Fibroblast of lung (primary cell): ENCODE measurements at regions not wholly inside any gene's neighbourhood (a gene's known extent, or its start where the extent isn't known, plus 50 kb on each side); places are given as distances from the start of the nearest gene placed in this dataset.

Experiments
- CTCF ChIP-seq, 2 donors: IDR thresholded peaks in 1 of 2; conservative IDR thresholded peaks in 1 of 2; 1 replicate in 1 of 2; 2 replicates in 1 of 2; pipeline ENCODE4 v1.5.1; 2011 to 2012; ENCODE audit warnings: low read length in 2 of 2, control low read depth in 1 of 2, inconsistent platforms in 1 of 2, low read depth in 1 of 2, mild to moderate bottlenecking in 1 of 2
- EZH2 ChIP-seq: IDR thresholded peaks from 2 replicates; pipeline ENCODE4 v1.5.1; 2012; ENCODE audit warnings: low read length, control low read depth, mild to moderate bottlenecking; ENCODE audit errors: missing control alignments

DNA sequence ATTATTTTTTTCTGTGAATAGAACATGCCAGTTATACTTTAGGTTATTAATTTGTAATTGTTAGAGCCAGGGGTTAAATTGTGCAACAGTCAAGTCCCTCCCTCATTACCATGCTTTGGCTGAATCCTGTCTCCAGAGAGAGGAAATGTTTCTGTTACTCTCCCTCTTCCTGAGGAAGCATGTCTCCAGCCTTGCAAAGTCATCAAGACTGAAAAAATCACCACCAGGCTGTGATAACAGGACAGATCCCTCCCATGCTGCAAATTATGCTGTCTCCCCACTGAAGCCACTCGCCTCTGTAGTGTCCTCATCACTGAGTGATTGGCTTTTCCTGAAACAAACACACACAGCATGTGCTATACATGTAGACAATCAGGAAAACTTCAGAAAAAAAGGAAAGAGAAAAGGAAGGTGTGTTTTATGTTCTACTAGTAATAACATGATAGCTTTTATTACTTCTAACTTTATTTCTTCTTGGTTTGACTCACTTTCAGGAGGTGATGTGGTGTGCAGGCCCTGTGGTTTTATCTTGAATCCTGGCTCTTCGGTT is 290.0 kb upstream of the JAG1 start:
- TF ChIP-seq EZH2 (no peak), CTCF (conservative IDR thresholded peaks at IDR 0.05 in 1 of 2, IDR thresholded peaks at IDR 0.05 in 1 of 2; ENCODE audit: low read depth in 1 of 2, low read length in 2 of 2) (no peak)
